ENCODE measurements at regions not wholly inside any gene's neighbourhood (a gene's known extent, or its start where the extent isn't known, plus 50 kb on each side); places are given as distances from the start of the nearest gene placed in this dataset.

- DNase-seq: no peak
- no peaks in the 10 kb centered on the region for H3K27me3 ChIP-seq (ENCODE audit: low read depth)
- H3K36me3 ChIP-seq: no peaks in the 10 kb centered on the region
- TF ChIP-seq, protein P1, sequence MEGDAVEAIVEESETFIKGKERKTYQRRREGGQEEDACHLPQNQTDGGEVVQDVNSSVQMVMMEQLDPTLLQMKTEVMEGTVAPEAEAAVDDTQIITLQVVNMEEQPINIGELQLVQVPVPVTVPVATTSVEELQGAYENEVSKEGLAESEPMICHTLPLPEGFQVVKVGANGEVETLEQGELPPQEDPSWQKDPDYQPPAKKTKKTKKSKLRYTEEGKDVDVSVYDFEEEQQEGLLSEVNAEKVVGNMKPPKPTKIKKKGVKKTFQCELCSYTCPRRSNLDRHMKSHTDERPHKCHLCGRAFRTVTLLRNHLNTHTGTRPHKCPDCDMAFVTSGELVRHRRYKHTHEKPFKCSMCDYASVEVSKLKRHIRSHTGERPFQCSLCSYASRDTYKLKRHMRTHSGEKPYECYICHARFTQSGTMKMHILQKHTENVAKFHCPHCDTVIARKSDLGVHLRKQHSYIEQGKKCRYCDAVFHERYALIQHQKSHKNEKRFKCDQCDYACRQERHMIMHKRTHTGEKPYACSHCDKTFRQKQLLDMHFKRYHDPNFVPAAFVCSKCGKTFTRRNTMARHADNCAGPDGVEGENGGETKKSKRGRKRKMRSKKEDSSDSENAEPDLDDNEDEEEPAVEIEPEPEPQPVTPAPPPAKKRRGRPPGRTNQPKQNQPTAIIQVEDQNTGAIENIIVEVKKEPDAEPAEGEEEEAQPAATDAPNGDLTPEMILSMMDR (IDR thresholded peaks at IDR 0.05): no peak
- H3K9me3 ChIP-seq: no peaks in the 10 kb centered on the region
- ATAC-seq: no peak
- no peaks in the 10 kb centered on the region for H3K4me1 ChIP-seq
- intact Hi-C loops (cut with DNase I): no loop called here
- no peak overlapping the region for H3K27ac ChIP-seq
- H3K4me3 ChIP-seq: no peak overlapping the region
Measured at GRCh38 chrX:26747877-26748276, 531.9 kb downstream of the MAGEB5 start.

DNA sequence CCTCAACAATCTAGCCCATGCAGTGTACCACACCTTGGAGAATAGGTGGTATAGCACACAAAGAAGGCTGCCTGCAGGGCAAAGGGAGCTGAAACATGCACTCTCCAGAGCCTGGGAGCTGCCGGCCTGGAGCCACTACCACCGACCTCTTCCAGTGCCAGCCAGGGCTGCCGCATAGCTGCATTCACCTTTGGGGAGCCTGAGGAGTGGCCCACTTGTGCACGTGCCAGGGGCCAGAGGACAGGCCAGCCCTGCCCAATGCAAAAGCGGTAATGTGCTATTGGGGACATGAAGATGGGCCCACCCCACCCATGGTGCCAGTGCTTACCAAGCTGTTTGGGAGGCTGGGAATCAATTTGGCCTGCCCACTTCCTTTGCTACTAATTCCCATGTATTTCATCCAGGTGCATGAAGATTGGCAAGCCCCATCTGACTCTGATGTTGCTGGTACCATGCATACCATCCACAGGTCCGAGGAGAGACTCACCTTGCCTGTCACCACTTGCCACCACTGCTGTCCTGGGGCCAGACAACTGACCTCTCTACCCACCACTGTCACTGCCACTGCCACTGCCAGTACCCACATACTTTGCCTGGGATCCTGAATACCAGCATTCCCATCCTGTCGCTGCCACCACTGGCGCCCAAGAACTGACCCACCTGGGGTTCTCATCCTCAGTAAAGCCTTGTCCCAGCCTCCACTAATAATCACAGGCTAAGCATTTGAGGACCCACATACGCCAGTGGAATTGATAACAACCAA lies 506.9 kb downstream of the MAGEB5 start:
- H3K27me3 ChIP-seq (ENCODE audit: low read depth): no peaks in the 10 kb centered on the region
- no peaks in the 10 kb centered on the region for H3K36me3 ChIP-seq
- H3K4me3 ChIP-seq: no peak overlapping the region
- no peak for DNase-seq
- TF ChIP-seq, protein P1 (IDR thresholded peaks at IDR 0.05): no peak
- H3K4me1 ChIP-seq: no peaks in the 10 kb centered on the region
- H3K27ac ChIP-seq: no peak overlapping the region
- H3K9me3 ChIP-seq: no peaks in the 10 kb centered on the region
- ATAC-seq: no peak
- intact Hi-C loops (cut with DNase I): no loop called here

DNA sequence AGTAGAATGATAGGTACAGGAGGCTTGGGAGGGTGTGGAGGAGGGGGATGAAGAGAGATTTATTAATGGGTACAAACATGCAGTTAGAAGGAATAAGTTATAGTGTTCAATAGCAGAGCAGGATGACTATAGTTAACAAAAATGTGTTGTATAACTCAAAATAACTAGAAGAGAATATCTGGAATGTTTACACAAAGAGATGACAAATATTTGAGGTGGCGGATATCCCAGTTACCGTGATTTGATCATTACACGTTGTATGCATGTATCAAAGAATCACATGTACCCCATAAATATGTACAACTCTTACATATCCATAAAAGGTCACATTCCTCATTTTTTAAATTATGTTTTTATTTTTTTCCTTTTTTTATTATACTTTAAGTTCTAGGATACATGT lies 456.6 kb downstream of the MAGEB5 start:
- no peak for ATAC-seq

GRCh38 chrX:26670521-26670920 lies 454.6 kb downstream of the MAGEB5 start:
- DNase-seq (no peak), ATAC-seq (no peak)
- H3K27ac ChIP-seq: no peak overlapping the region
- no peak overlapping the region for H3K4me3 ChIP-seq
- H3K36me3 ChIP-seq: no peaks in the 10 kb centered on the region
- no peaks in the 10 kb centered on the region for H3K4me1 ChIP-seq
- intact Hi-C loops (cut with DNase I): no loop called here
- TF ChIP-seq, protein P1 (IDR thresholded peaks at IDR 0.05): no peak
- H3K9me3 ChIP-seq: no peaks in the 10 kb centered on the region
- H3K27me3 ChIP-seq (ENCODE audit: low read depth): no peaks in the 10 kb centered on the region

More for the DNA sequence above, 456.6 kb downstream of the MAGEB5 start:
- H3K9me3 ChIP-seq: no peaks in the 10 kb centered on the region
- no peak overlapping the region for H3K4me3 ChIP-seq
- intact Hi-C loops (cut with DNase I): no loop called here
- TF ChIP-seq, protein P1 (IDR thresholded peaks at IDR 0.05): no peak
- no peak for DNase-seq
- no peaks in the 10 kb centered on the region for H3K4me1 ChIP-seq
- H3K27ac ChIP-seq: no peak overlapping the region
- H3K36me3 ChIP-seq: no peaks in the 10 kb centered on the region
- no peaks in the 10 kb centered on the region for H3K27me3 ChIP-seq (ENCODE audit: low read depth)

DNA sequence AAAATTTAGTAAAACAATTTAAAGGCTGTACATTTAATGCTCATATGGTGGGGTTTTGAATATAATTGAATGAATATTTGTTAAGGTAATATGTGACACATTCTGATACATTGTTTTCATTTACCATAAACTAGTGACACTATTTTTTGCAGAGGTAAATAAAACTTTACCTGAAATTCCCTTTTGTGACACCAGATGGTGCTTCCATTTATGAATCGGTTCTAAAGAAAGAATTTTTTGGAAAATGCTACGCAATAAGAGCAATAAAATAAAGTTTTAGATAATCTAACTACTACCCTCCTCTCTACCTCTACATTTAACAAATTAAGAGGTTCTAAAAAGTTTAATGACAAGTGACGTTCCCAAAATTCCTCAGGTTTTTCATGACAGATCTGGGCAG lies 448.9 kb downstream of the MAGEB5 start:
- DNase-seq: no peak
- Histone ChIP-seq H3K9me3 (no peaks in the 10 kb centered on the region), H3K27ac (no peak overlapping the region), H3K4me3 (no peak overlapping the region), H3K36me3 (no peaks in the 10 kb centered on the region), H3K27me3 (ENCODE audit: low read depth) (no peaks in the 10 kb centered on the region), H3K4me1 (no peaks in the 10 kb centered on the region)
- no peak for ATAC-seq
- intact Hi-C loops (cut with DNase I): no loop called here
- TF ChIP-seq, protein P1 (IDR thresholded peaks at IDR 0.05): no peak

All from lower lobe of right lung (tissue), 2 donors.